AG09309 (cell line): ENCODE measurements at regions not wholly inside any gene's neighbourhood (a gene's known extent, or its start where the extent isn't known, plus 50 kb on each side); places are given as distances from the start of the nearest gene placed in this dataset.

Source experiments
- DNase-seq: peaks from one replicate; pipeline ENCODE4 v3.0.0-alpha.2; 2010; ENCODE audit warnings: low read depth
- H3K4me3 ChIP-seq: 2 replicates; pipeline ENCODE4 v1.5.1; 2011; ENCODE audit warnings: mild to moderate bottlenecking, low read depth, low read length, moderate library complexity; ENCODE audit not compliant: control insufficient read depth
- CTCF ChIP-seq: IDR thresholded peaks from 2 replicates; pipeline ENCODE4 v1.5.1; 2011; ENCODE audit warnings: mild to moderate bottlenecking, low read depth, low read length, inconsistent platforms; ENCODE audit not compliant: insufficient read depth, control insufficient read depth; ENCODE audit errors: missing control alignments

- no peak overlapping the region for H3K4me3 ChIP-seq
- no peak for TF ChIP-seq CTCF
- DNase-seq = no peak
These were observed 119.2 kb upstream of the LAMA2 start for GRCh38 chr6:128763599-128764300.

- no peak overlapping the region for H3K4me3 ChIP-seq
- TF ChIP-seq CTCF = no peak
- no peak for DNase-seq
These were observed 123.0 kb upstream of the LAMA2 start for GRCh38 chr6:128759901-128760300.

GRCh38 chr6:128759447-128759846, 123.5 kb upstream of the LAMA2 start:
- no peak overlapping the region for H3K4me3 ChIP-seq
- TF ChIP-seq CTCF = no peak
- no peak for DNase-seq

GRCh38 chr6:128757961-128758360, 125.0 kb upstream of the LAMA2 start:
- no peak for TF ChIP-seq CTCF
- no peak for DNase-seq
- H3K4me3 ChIP-seq = no peak overlapping the region

GRCh38 chr6:128754658-128755256, 128.2 kb upstream of the LAMA2 start:
- no peak for DNase-seq
- no peak for TF ChIP-seq CTCF
- H3K4me3 ChIP-seq = no peak overlapping the region

GRCh38 chr6:128743974-128744765, 138.8 kb upstream of the LAMA2 start:
- no peak for TF ChIP-seq CTCF
- DNase-seq = no peak
- no peak overlapping the region for H3K4me3 ChIP-seq
